ENCODE measurements at regions not wholly inside any gene's neighbourhood (a gene's known extent, or its start where the extent isn't known, plus 50 kb on each side); places are given as distances from the start of the nearest gene placed in this dataset.

DNA sequence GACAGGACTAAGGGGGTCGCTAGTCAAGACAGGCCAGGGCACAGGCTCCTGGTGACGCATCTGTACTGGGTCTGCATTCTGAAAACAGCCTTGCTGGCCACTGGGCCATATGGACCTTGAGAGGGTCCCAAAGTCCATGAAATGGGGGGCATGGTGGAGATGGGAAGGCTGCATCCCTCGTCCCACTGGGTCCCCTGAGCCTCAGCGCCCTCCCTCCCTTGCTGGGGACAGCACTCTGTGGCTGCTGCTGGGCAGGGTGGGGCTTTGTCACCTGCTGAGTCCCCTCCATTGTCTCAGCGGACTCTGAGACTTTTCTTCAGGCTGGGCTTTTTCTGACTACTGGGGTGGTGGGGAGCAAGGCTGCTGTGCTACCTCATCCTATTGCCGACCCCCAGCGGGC lies 205.2 kb downstream of the RHOU start:
- Histone ChIP-seq H3K4me3 (replicated peaks; ENCODE audit: low read depth, low read length) (no peak overlapping the region), H3K27me3 (replicated peaks; ENCODE audit: control insufficient read depth, insufficient read depth, low read length) (no peaks in the 10 kb centered on the region; the same call in 1 of the 2 replicates), H3K36me3 (ENCODE audit: control insufficient read depth, insufficient read depth, low read length) (no peaks in the 10 kb centered on the region)
- DNase-seq (ENCODE audit: extremely low read depth, insufficient read length) = no peak
- TF ChIP-seq, protein P1, sequence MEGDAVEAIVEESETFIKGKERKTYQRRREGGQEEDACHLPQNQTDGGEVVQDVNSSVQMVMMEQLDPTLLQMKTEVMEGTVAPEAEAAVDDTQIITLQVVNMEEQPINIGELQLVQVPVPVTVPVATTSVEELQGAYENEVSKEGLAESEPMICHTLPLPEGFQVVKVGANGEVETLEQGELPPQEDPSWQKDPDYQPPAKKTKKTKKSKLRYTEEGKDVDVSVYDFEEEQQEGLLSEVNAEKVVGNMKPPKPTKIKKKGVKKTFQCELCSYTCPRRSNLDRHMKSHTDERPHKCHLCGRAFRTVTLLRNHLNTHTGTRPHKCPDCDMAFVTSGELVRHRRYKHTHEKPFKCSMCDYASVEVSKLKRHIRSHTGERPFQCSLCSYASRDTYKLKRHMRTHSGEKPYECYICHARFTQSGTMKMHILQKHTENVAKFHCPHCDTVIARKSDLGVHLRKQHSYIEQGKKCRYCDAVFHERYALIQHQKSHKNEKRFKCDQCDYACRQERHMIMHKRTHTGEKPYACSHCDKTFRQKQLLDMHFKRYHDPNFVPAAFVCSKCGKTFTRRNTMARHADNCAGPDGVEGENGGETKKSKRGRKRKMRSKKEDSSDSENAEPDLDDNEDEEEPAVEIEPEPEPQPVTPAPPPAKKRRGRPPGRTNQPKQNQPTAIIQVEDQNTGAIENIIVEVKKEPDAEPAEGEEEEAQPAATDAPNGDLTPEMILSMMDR (IDR thresholded peaks at IDR 0.05; ENCODE audit: insufficient read depth, low read length, poor library complexity, severe bottlenecking) = no peak

DNA sequence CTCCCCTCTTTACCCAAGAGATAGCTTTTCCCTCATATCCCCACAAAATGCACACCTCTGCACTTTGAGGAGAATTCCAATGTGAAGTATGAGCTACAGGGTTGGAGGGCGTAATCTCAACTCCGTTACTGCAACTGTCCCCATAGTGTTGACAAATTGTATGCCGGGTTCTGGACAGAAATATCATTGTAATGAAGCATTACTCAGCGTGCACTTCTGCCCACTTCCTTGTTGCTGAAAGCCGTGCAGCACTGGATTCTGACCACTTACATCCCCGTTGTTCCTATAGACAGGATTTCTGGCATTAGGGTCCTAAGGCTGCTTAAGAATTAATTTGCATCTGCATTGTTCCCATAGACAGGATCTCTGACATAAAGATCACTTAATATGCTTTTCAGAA lies 205.6 kb downstream of the RHOU start:
- no peak overlapping the region for H3K4me3 ChIP-seq (replicated peaks; ENCODE audit: low read depth, low read length)
- TF ChIP-seq, protein P1 (IDR thresholded peaks at IDR 0.05; ENCODE audit: insufficient read depth, low read length, poor library complexity, severe bottlenecking) = no peak
- no peaks in the 10 kb centered on the region; the same call in 1 of the 2 replicates for H3K27me3 ChIP-seq (replicated peaks; ENCODE audit: control insufficient read depth, insufficient read depth, low read length)
- DNase-seq (ENCODE audit: extremely low read depth, insufficient read length) = no peak
- H3K36me3 ChIP-seq (ENCODE audit: control insufficient read depth, insufficient read depth, low read length) = no peaks in the 10 kb centered on the region

DNA sequence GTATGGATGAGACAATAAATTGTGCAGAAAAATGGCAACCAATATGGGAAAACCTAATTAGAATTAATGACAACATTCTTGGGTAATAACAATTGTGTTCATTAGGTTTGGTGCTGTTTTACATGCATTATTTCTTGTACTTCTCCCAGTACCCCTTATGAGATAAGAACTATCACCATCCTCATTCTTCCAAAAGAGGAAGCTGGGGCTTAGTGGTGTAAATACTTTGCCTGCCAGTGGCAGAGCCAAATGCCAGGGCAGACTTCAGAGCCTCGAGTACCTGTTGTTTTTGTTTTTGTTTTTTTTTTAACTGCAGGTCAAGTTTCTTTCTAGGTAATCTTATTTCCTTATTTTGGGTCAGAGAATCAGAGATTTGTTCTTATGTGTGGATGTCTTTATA lies 206.4 kb downstream of the RHOU start:
- H3K4me3 ChIP-seq (replicated peaks; ENCODE audit: low read depth, low read length) = no peak overlapping the region
- no peaks in the 10 kb centered on the region for H3K36me3 ChIP-seq (ENCODE audit: control insufficient read depth, insufficient read depth, low read length)
- TF ChIP-seq, protein P1 (IDR thresholded peaks at IDR 0.05; ENCODE audit: insufficient read depth, low read length, poor library complexity, severe bottlenecking) = no peak
- H3K27me3 ChIP-seq (replicated peaks; ENCODE audit: control insufficient read depth, insufficient read depth, low read length) = no peaks in the 10 kb centered on the region; the same call in 1 of the 2 replicates
- DNase-seq (ENCODE audit: extremely low read depth, insufficient read length) = no peak

DNA sequence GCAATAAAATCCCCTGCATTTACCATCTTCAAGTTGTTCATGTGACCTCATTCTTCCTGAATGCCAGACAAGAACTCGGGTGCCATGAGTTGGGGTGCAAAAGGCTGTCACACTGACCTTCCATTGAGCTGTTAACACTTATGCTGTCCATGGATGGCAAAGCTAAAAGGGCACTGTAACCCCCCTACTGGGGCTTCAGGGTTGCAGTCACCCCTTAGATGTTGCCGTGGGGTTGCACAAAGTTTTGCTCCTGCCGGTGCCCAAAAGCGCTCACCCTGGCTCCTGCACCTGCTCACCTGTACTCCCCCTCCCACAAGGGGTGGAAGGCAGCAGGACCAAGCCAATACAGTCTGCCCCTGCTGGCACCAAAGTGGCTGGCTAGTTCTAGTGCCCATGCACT lies 208.2 kb downstream of the RHOU start:
- Histone ChIP-seq H3K36me3 (ENCODE audit: control insufficient read depth, insufficient read depth, low read length) (no peaks in the 10 kb centered on the region), H3K27me3 (replicated peaks; ENCODE audit: control insufficient read depth, insufficient read depth, low read length) (no peaks in the 10 kb centered on the region; the same call in 1 of the 2 replicates), H3K4me3 (replicated peaks; ENCODE audit: low read depth, low read length) (no peak overlapping the region)
- DNase-seq (ENCODE audit: extremely low read depth, insufficient read length) = no peak
- TF ChIP-seq, protein P1 (IDR thresholded peaks at IDR 0.05; ENCODE audit: insufficient read depth, low read length, poor library complexity, severe bottlenecking) = no peak

DNA sequence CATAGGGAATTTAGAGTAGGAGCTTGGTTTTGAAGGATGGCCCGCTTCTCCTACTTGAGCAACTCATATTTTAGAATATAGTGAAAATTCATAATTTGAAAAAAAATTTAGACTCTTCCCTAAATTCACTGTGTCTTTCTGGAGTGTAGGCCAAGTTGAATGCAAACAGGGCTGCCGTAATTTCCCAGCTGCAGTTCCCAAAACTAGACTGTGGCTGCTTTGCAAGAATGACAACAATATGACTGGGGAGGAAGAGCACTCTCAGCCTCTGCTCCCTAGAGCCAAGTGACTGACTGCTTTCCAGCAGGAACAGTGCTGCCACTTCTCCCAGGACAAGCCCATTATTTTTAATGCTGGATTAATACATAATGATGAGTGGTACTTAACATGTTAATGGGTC lies 209.0 kb downstream of the RHOU start:
- H3K27me3 ChIP-seq (replicated peaks; ENCODE audit: control insufficient read depth, insufficient read depth, low read length) = no peaks in the 10 kb centered on the region; the same call in 1 of the 2 replicates
- no peaks in the 10 kb centered on the region for H3K36me3 ChIP-seq (ENCODE audit: control insufficient read depth, insufficient read depth, low read length)
- DNase-seq (ENCODE audit: extremely low read depth, insufficient read length) = no peak
- H3K4me3 ChIP-seq (replicated peaks; ENCODE audit: low read depth, low read length) = no peak overlapping the region
- TF ChIP-seq, protein P1 (IDR thresholded peaks at IDR 0.05; ENCODE audit: insufficient read depth, low read length, poor library complexity, severe bottlenecking) = no peak

DNA sequence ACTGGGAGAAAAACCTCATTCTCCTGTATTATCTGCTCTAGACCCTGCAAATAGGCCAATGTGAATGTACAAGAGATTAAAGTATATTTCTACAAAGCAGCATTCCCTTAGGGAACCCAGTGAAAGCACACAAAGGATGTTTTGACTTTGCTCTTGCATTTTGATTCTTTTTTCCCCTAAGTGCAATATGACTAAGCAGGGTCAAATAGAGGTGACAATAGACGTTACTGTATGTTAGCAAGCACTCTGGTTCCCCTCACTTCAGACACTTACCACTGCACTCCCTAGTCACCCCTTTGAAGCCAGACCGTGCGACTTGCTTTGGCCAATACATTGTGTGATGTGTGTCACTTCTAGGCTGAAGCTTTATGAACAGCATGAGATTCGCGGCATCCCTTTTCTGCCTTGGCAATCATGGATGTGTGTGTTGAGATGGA lies 209.7 kb downstream of the RHOU start:
- no peaks in the 10 kb centered on the region for H3K36me3 ChIP-seq (ENCODE audit: control insufficient read depth, insufficient read depth, low read length)
- TF ChIP-seq, protein P1 (IDR thresholded peaks at IDR 0.05; ENCODE audit: insufficient read depth, low read length, poor library complexity, severe bottlenecking) = no peak
- H3K4me3 ChIP-seq (replicated peaks; ENCODE audit: low read depth, low read length) = no peak overlapping the region
- DNase-seq (ENCODE audit: extremely low read depth, insufficient read length) = no peak
- H3K27me3 ChIP-seq (replicated peaks; ENCODE audit: control insufficient read depth, insufficient read depth, low read length) = no peaks in the 10 kb centered on the region; the same call in 1 of the 2 replicates
